H1 (cell line): ENCODE measurements at regions not wholly inside any gene's neighbourhood (a gene's known extent, or its start where the extent isn't known, plus 50 kb on each side); places are given as distances from the start of the nearest gene placed in this dataset.

Experiments
- CTCF ChIA-PET: fragments of 300-600 bp; sonication (Branson Sonifier 250); formaldehyde crosslinking; loops from one replicate; lab custom pipeline; 2021; ENCODE audit not compliant: partially characterized antibody; lab: Charles Lee
- POLR2A ChIA-PET: fragments of 300-600 bp; sonication (Branson Sonifier 250); formaldehyde crosslinking; loops from one replicate; lab custom pipeline; 2021; ENCODE audit warnings: inconsistent platforms; ENCODE audit not compliant: partially characterized antibody; lab: Charles Lee
- DNase-seq, 2 experiments: peaks; one replicate each; pipeline versions ENCODE4 v3.0.0 to v3.0.0-alpha.2; 2010 to 2022; ENCODE audit warnings: low spot score in 2 of 2, low read depth in 1 of 2, mixed read lengths in 1 of 2
- FAIRE-seq: peaks from 2 replicates; lab custom pipeline; 2011; peaks lifted over from hg19 to GRCh38; lab: Jason Lieb, UNC
- H2AFZ ChIP-seq: 2 replicates; pipeline ENCODE4 v1.8.1; 2012; ENCODE audit warnings: low read length, inconsistent platforms
- H2AK5ac ChIP-seq: 2 replicates; pipeline ENCODE4 v1.6.1; 2013; ENCODE audit warnings: low read depth, low read length
- H2BK120ac ChIP-seq: replicated peaks from 2 replicates; pipeline ENCODE3; 2013; ENCODE audit warnings: low read depth, low read length, inconsistent platforms
- H2BK12ac ChIP-seq: 2 replicates; pipeline ENCODE4 v1.6.1; 2013; ENCODE audit warnings: low read depth, low read length
- H2BK15ac ChIP-seq: 2 replicates; pipeline ENCODE4 v1.6.1; 2013; ENCODE audit warnings: low read length
- H2BK20ac ChIP-seq: 2 replicates; pipeline ENCODE4 v1.6.1; 2013; ENCODE audit warnings: low read length
- H2BK5ac ChIP-seq: 2 replicates; pipeline ENCODE4 v1.6.1; 2013; ENCODE audit warnings: low read depth, low read length
- H3K14ac ChIP-seq: 2 replicates; pipeline ENCODE4 v1.6.1; 2013; ENCODE audit warnings: inconsistent platforms; ENCODE audit not compliant: insufficient read length
- H3K18ac ChIP-seq: 2 replicates; pipeline ENCODE4 v1.6.1; 2013; ENCODE audit warnings: low read length; ENCODE audit errors: extremely low read depth
- H3K23ac ChIP-seq: 2 replicates; pipeline ENCODE4 v1.6.1; 2013; ENCODE audit warnings: inconsistent platforms; ENCODE audit not compliant: insufficient read length
- H3K23me2 ChIP-seq: 2 replicates; pipeline ENCODE4 v1.6.1; 2013; ENCODE audit warnings: low read depth, low read length
- H3K27ac ChIP-seq: 2 replicates; pipeline ENCODE4 v1.6.1; 2011; ENCODE audit warnings: low read depth, low read length, inconsistent platforms
- H3K27me3 ChIP-seq, 4 experiments: replicated peaks in 1 of 4; 1 replicate in 1 of 4; 2 replicates in 3 of 4; pipeline versions ENCODE4 v1.6.1 to v1.8.1; 2011 to 2013; ENCODE audit warnings: low read length in 3 of 4, mild to moderate bottlenecking in 3 of 4, inconsistent platforms in 2 of 4, mixed read lengths in 2 of 4, moderate library complexity in 1 of 4; ENCODE audit not compliant: control insufficient read depth in 3 of 4, insufficient read depth in 3 of 4; ENCODE audit errors: extremely low read depth in 1 of 4
- H3K36me3 ChIP-seq, 4 experiments: 2 replicates each; pipeline versions ENCODE4 v1.6.1 to v1.8.1; 2011 to 2013; ENCODE audit warnings: mild to moderate bottlenecking in 4 of 4, low read length in 3 of 4, moderate library complexity in 2 of 4, control low read depth in 1 of 4, inconsistent platforms in 1 of 4; ENCODE audit not compliant: insufficient read depth in 4 of 4, control insufficient read depth in 2 of 4
- H3K4ac ChIP-seq: replicated peaks from 2 replicates; pipeline ENCODE3; 2013; ENCODE audit warnings: low read length, low read depth, mixed read lengths, inconsistent platforms; ENCODE audit not compliant: insufficient read length
- H3K4me1 ChIP-seq, 4 experiments: replicated peaks in 1 of 4; 1 replicate in 1 of 4; 2 replicates in 3 of 4; pipeline versions ENCODE4 v1.6.1 to v1.8.1; 2011 to 2013; ENCODE audit warnings: low read length in 3 of 4, inconsistent platforms in 2 of 4, mixed read lengths in 1 of 4; ENCODE audit not compliant: insufficient read depth in 4 of 4, control insufficient read depth in 3 of 4
- H3K4me2 ChIP-seq, 2 experiments: 2 replicates each; pipeline versions ENCODE4 v1.6.1 to v1.8.1; 2011 to 2013; ENCODE audit warnings: low read depth in 2 of 2, low read length in 2 of 2, control low read depth in 1 of 2, inconsistent platforms in 1 of 2, mild to moderate bottlenecking in 1 of 2; ENCODE audit not compliant: insufficient read depth in 1 of 2
- H3K4me3 ChIP-seq, 4 experiments: fragments of 200-600, 300-600 bp in 1 of 4; sonication (generic), shearing (Covaris generic), sonication (Bioruptor Twin) in 1 of 4; 2 replicates each; pipeline versions ENCODE4 v1.5.1 to v1.8.1; 2011 to 2016; ENCODE audit warnings: low read length in 4 of 4, low read depth in 3 of 4, control low read depth in 2 of 4, inconsistent platforms in 2 of 4, mild to moderate bottlenecking in 2 of 4, mixed read lengths in 1 of 4, moderate library complexity in 1 of 4; ENCODE audit not compliant: insufficient read depth in 2 of 4; ENCODE audit errors: extremely low read depth in 1 of 4
- H3K56ac ChIP-seq: replicated peaks from 2 replicates; pipeline ENCODE3; 2013; ENCODE audit warnings: low read depth, mild to moderate bottlenecking, mixed read lengths, low read length, inconsistent platforms; ENCODE audit not compliant: insufficient read length
- H3K79me1 ChIP-seq: 2 replicates; pipeline ENCODE4 v1.6.1; 2013; ENCODE audit warnings: low read depth, low read length, control low read depth
- H3K79me2 ChIP-seq, 2 experiments: 2 replicates each; pipeline versions ENCODE4 v1.6.1 to v1.8.1; 2012 to 2013; ENCODE audit warnings: low read length in 2 of 2, mild to moderate bottlenecking in 2 of 2, inconsistent platforms in 1 of 2; ENCODE audit not compliant: insufficient read depth in 2 of 2, control insufficient read depth in 1 of 2
- H3K9ac ChIP-seq, 4 experiments: replicated peaks in 1 of 4; 1 replicate in 1 of 4; 2 replicates in 3 of 4; pipeline versions ENCODE4 v1.6.1 to v1.8.1; 2011 to 2013; ENCODE audit warnings: low read depth in 3 of 4, low read length in 3 of 4, control low read depth in 2 of 4, mild to moderate bottlenecking in 2 of 4, moderate library complexity in 2 of 4, inconsistent platforms in 1 of 4; ENCODE audit errors: extremely low read depth in 1 of 4
- H3K9me3 ChIP-seq, 2 experiments: 2 replicates each; pipeline versions ENCODE4 v1.6.1 to v1.8.1; 2012 to 2013; ENCODE audit warnings: mild to moderate bottlenecking in 2 of 2, moderate library complexity in 2 of 2, control low read depth in 1 of 2, inconsistent platforms in 1 of 2, low read depth in 1 of 2, low read length in 1 of 2, mixed read lengths in 1 of 2; ENCODE audit not compliant: insufficient read depth in 2 of 2
- H4K20me1 ChIP-seq, 2 experiments: replicated peaks in 1 of 2; 2 replicates each; pipeline versions ENCODE3 to v1.8.1; 2011 to 2013; ENCODE audit warnings: inconsistent platforms in 2 of 2, low read length in 2 of 2, mild to moderate bottlenecking in 1 of 2; ENCODE audit not compliant: insufficient read depth in 2 of 2, control insufficient read depth in 1 of 2
- H4K5ac ChIP-seq: 2 replicates; pipeline ENCODE4 v1.6.1; 2013; ENCODE audit warnings: low read length, low read depth, mixed read lengths, inconsistent platforms; ENCODE audit not compliant: insufficient read length
- H4K8ac ChIP-seq: 2 replicates; pipeline ENCODE4 v1.8.0; 2013; ENCODE audit warnings: mild to moderate bottlenecking, moderate library complexity, low read length, inconsistent platforms; ENCODE audit not compliant: insufficient read depth; ENCODE audit errors: extremely low read depth
- H4K91ac ChIP-seq: replicated peaks from 2 replicates; pipeline ENCODE3; 2013; ENCODE audit warnings: low read length, mixed read lengths, inconsistent platforms; ENCODE audit not compliant: insufficient read length
- BCL11A ChIP-seq, 2 experiments: IDR thresholded peaks; one replicate each; pipeline ENCODE4 v1.6.1; 2011; ENCODE audit warnings: low read depth in 2 of 2, low read length in 2 of 2, mild to moderate bottlenecking in 2 of 2
- JUN ChIP-seq: IDR thresholded peaks from 2 replicates; pipeline ENCODE4 v1.6.1; 2011; ENCODE audit warnings: low read depth, mild to moderate bottlenecking, improper control_type of control experiment, low read length
- SP2 ChIP-seq: IDR thresholded peaks from 2 replicates; pipeline ENCODE4 v1.6.1; 2012; ENCODE audit warnings: mild to moderate bottlenecking, low read length, inconsistent platforms
- WGBS, 2 experiments: shearing (Covaris generic) in 1 of 2; methylation state at CpG; one replicate each; pipeline versions ENCODE4 v1.1.6 to v1.1.7; 2013 to 2015; ENCODE audit warnings: low lambda C conversion rate in 2 of 2, mixed read lengths in 2 of 2, inconsistent platforms in 1 of 2, low coverage in 1 of 2, missing lambda C conversion rate in 1 of 2; ENCODE audit not compliant: insufficient replicate concordance in 2 of 2, insufficient coverage in 1 of 2, insufficient read length in 1 of 2; ENCODE audit errors: extremely low coverage in 1 of 2, missing lambda C conversion rate in 1 of 2; 5-methylcytosine and 5-hydroxymethylcytosine counted together

- FAIRE-seq (no peak), DNase-seq (no peak)
- no peaks in the 10 kb centered on the region for H3K79me2 ChIP-seq
- H3K36me3 ChIP-seq, result no peaks in the 10 kb centered on the region
- 95% methylated on average over 2 of the region's 2 CpGs; no CpG with 5 or more reads in 1 of the 2 experiments for WGBS, 2 experiments
- no peak overlapping the region for H3K56ac ChIP-seq
- no peak overlapping the region for H3K14ac ChIP-seq
- H4K91ac ChIP-seq, result no peak overlapping the region
- ChIA-PET CTCF (interaction anchor here (0.9 kb wide), 1 partner anchor 77 kb away, joined by 3 read pairs; no protein-coding TSS in a partner anchor), POLR2A (no interaction called here)
- H2BK15ac ChIP-seq, result no peak overlapping the region
- no peak overlapping the region for H2AK5ac ChIP-seq
- no peaks in the 10 kb centered on the region for H3K23me2 ChIP-seq
- peaks cover 5 to 7% of the 10 kb centered on the region in 2 experiments; a peak in 2 of 4 replicates for H3K9me3 ChIP-seq
- no peak overlapping the region for H3K27ac ChIP-seq
- H3K79me1 ChIP-seq, result no peaks in the 10 kb centered on the region
- H3K27me3 ChIP-seq, result no peaks in the 10 kb centered on the region
- H2BK12ac ChIP-seq, result no peak overlapping the region
- H4K8ac ChIP-seq, result no peak overlapping the region
- no peaks in the 10 kb centered on the region for H4K20me1 ChIP-seq
- no peak overlapping the region for H3K4ac ChIP-seq
- H3K4me3 ChIP-seq, result no peak overlapping the region
- H2BK5ac ChIP-seq, result no peak overlapping the region
- H3K4me1 ChIP-seq, result peaks cover 0 to 3% (median 0%) of the 10 kb centered on the region in 4 experiments; a peak in 1 of 7 replicates
- H3K4me2 ChIP-seq, result no peak overlapping the region
- no peak overlapping the region for H3K23ac ChIP-seq
- H4K5ac ChIP-seq, result no peak overlapping the region
- H2BK120ac ChIP-seq, result no peak overlapping the region
- H3K18ac ChIP-seq, result no peak overlapping the region
- H2AFZ ChIP-seq, result no peak overlapping the region
- H2BK20ac ChIP-seq, result no peak overlapping the region
- H3K9ac ChIP-seq, result no peak overlapping the region
- TF ChIP-seq SP2 (no peak), JUN (no peak), BCL11A (IDR thresholded peaks at IDR 0.05; ENCODE audit: low read depth in 2 of 2, low read length in 2 of 2) (no peak)
Measured at GRCh38 chr6:121956782-121957181, 442.7 kb upstream of the HSF2 start.
